H9 (cell line): ENCODE measurements at regions not wholly inside any gene's neighbourhood (a gene's known extent, or its start where the extent isn't known, plus 50 kb on each side); places are given as distances from the start of the nearest gene placed in this dataset.

ENCODE experiments used
- DNase-seq: peaks from one replicate; pipeline ENCODE4 v3.0.0-alpha.2; 2017
- H2AFZ ChIP-seq: one replicate; pipeline ENCODE4 v1.6.1; 2013; ENCODE audit warnings: mild to moderate bottlenecking, low read length, control low read depth, moderate library complexity
- H2AK5ac ChIP-seq: 2 replicates; pipeline ENCODE4 v1.6.1; 2013; ENCODE audit warnings: low read length, control low read depth, mixed read lengths; ENCODE audit not compliant: insufficient read length
- H2BK120ac ChIP-seq: one replicate; pipeline ENCODE4 v1.6.1; 2013; ENCODE audit warnings: low read depth, mild to moderate bottlenecking, low read length, control low read depth, inconsistent platforms; ENCODE audit not compliant: poor library complexity, severe bottlenecking
- H2BK12ac ChIP-seq: 2 replicates; pipeline ENCODE4 v1.6.1; 2013; ENCODE audit warnings: low read length, control low read depth, mixed read lengths, low read depth; ENCODE audit not compliant: insufficient read length
- H2BK15ac ChIP-seq: 2 replicates; pipeline ENCODE4 v1.6.1; 2013; ENCODE audit warnings: low read depth, low read length, control low read depth
- H2BK20ac ChIP-seq: one replicate; pipeline ENCODE4 v1.6.1; 2013; ENCODE audit warnings: low read depth, mild to moderate bottlenecking, low read length, control low read depth, inconsistent platforms; ENCODE audit not compliant: poor library complexity, severe bottlenecking
- H2BK5ac ChIP-seq: 2 replicates; pipeline ENCODE4 v1.6.1; 2013; ENCODE audit warnings: low read length, control low read depth, mixed read lengths; ENCODE audit not compliant: insufficient read length
- H3K14ac ChIP-seq: 2 replicates; pipeline ENCODE4 v1.6.1; 2013; ENCODE audit warnings: low read length, control low read depth; ENCODE audit not compliant: insufficient read depth
- H3K18ac ChIP-seq: 2 replicates; pipeline ENCODE4 v1.6.1; 2013; ENCODE audit warnings: low read depth, mild to moderate bottlenecking, mixed read lengths, low read length, control low read depth; ENCODE audit not compliant: insufficient read length
- H3K23ac ChIP-seq: 2 replicates; pipeline ENCODE4 v1.6.1; 2013; ENCODE audit warnings: low read length, control low read depth, mixed read lengths, low read depth; ENCODE audit not compliant: insufficient read length
- H3K23me2 ChIP-seq: 2 replicates; pipeline ENCODE4 v1.6.1; 2013; ENCODE audit warnings: low read depth, mild to moderate bottlenecking, mixed read lengths, low read length, control low read depth; ENCODE audit not compliant: insufficient read length, poor library complexity, severe bottlenecking
- H3K27ac ChIP-seq: 2 replicates; pipeline ENCODE4 v1.5.1; 2013; ENCODE audit warnings: low read length, control low read depth, mixed read lengths, low read depth; ENCODE audit not compliant: insufficient read length
- H3K27me3 ChIP-seq: 2 replicates; pipeline ENCODE4 v1.6.1; 2013; ENCODE audit warnings: low read length, control low read depth, inconsistent platforms; ENCODE audit not compliant: insufficient read depth
- H3K4ac ChIP-seq: 2 replicates; pipeline ENCODE4 v1.6.1; 2013; ENCODE audit warnings: low read depth, mild to moderate bottlenecking, control low read depth, inconsistent platforms, low read length, moderate library complexity
- H3K4me1 ChIP-seq: 2 replicates; pipeline ENCODE4 v1.6.1; 2013; ENCODE audit warnings: low read length, control low read depth, inconsistent platforms; ENCODE audit not compliant: insufficient read depth
- H3K4me2 ChIP-seq: 2 replicates; pipeline ENCODE4 v1.6.1; 2013; ENCODE audit warnings: low read length, control low read depth, mixed read lengths; ENCODE audit not compliant: insufficient read length, insufficient read depth
- H3K56ac ChIP-seq: 2 replicates; pipeline ENCODE4 v1.6.1; 2013; ENCODE audit warnings: low read depth, mild to moderate bottlenecking, mixed read lengths, low read length, control low read depth; ENCODE audit not compliant: insufficient read length
- H3K79me1 ChIP-seq: 2 replicates; pipeline ENCODE4 v1.6.1; 2013; ENCODE audit warnings: low read depth, mild to moderate bottlenecking, moderate library complexity, low read length, control low read depth, inconsistent platforms; ENCODE audit not compliant: insufficient read depth, poor library complexity, severe bottlenecking
- H3K79me2 ChIP-seq: 2 replicates; pipeline ENCODE4 v1.6.1; 2013; ENCODE audit warnings: low read length, control low read depth, inconsistent platforms; ENCODE audit not compliant: insufficient read depth
- H3K9ac ChIP-seq: 2 replicates; pipeline ENCODE4 v1.6.1; 2013; ENCODE audit warnings: low read length, control low read depth, mixed read lengths; ENCODE audit not compliant: insufficient read length; ENCODE audit errors: extremely low read depth
- H3K9me3 ChIP-seq: one replicate; pipeline ENCODE4 v1.6.1; 2013; ENCODE audit warnings: low read depth, low read length, inconsistent platforms; ENCODE audit not compliant: control insufficient read depth
- H3T11ph ChIP-seq: one replicate; pipeline ENCODE4 v1.6.1; 2013; ENCODE audit warnings: mild to moderate bottlenecking, low read length, control low read depth, inconsistent platforms
- H4K20me1 ChIP-seq: one replicate; pipeline ENCODE4 v1.6.1; 2013; ENCODE audit not compliant: control insufficient read depth, insufficient read length, insufficient read depth
- H4K5ac ChIP-seq: 2 replicates; pipeline ENCODE4 v1.6.1; 2013; ENCODE audit warnings: low read depth, mild to moderate bottlenecking, mixed read lengths, low read length, control low read depth; ENCODE audit not compliant: insufficient read length
- H4K8ac ChIP-seq: replicated peaks from 2 replicates; pipeline ENCODE4 v1.6.1; 2013; ENCODE audit warnings: low read length, control low read depth, mixed read lengths, low read depth; ENCODE audit not compliant: insufficient read length
- H4K91ac ChIP-seq: 2 replicates; pipeline ENCODE4 v1.6.1; 2013; ENCODE audit warnings: low read depth, mild to moderate bottlenecking, moderate library complexity, mixed read lengths, low read length, control low read depth; ENCODE audit not compliant: insufficient read length
- H3K27ac Mint-ChIP-seq, 3 experiments: 2 replicates in 2 of 3; 3 replicates in 1 of 3; pipeline ENCODE4 v1.8.0; 2020 to 2021; ENCODE audit warnings: mixed read lengths in 3 of 3, mild to moderate bottlenecking in 1 of 3, moderate library complexity in 1 of 3
- H3K27me3 Mint-ChIP-seq: 2 replicates; pipeline ENCODE4 v1.8.0; 2021; ENCODE audit warnings: low read depth, mild to moderate bottlenecking, moderate library complexity, mixed read lengths
- H3K36me3 Mint-ChIP-seq, 3 experiments: 2 replicates in 2 of 3; 3 replicates in 1 of 3; pipeline ENCODE4 v1.8.0; 2020 to 2021; ENCODE audit warnings: low read depth in 3 of 3, mixed read lengths in 3 of 3; ENCODE audit not compliant: insufficient read depth in 1 of 3
- H3K4me1 Mint-ChIP-seq, 2 experiments: 2 replicates each; pipeline ENCODE4 v1.8.0; 2020; ENCODE audit warnings: mixed read lengths in 2 of 2
- H3K4me3 Mint-ChIP-seq, 2 experiments: 2 replicates in 1 of 2; 3 replicates in 1 of 2; pipeline ENCODE4 v1.8.0; 2020 to 2021; ENCODE audit warnings: mild to moderate bottlenecking in 2 of 2, mixed read lengths in 2 of 2, moderate library complexity in 1 of 2
- H3K9me3 Mint-ChIP-seq, 2 experiments: 2 replicates in 1 of 2; 3 replicates in 1 of 2; pipeline ENCODE4 v1.8.0; 2020; ENCODE audit warnings: mild to moderate bottlenecking in 2 of 2, mixed read lengths in 2 of 2, moderate library complexity in 1 of 2
- WGBS: extraction: QIAGEN DNeasy Blood & Tissue Kit; methylation state at CpG from one replicate; pipeline ENCODE4 v1.1.7; 2013; ENCODE audit warnings: missing lambda C conversion rate, low lambda C conversion rate, mixed read lengths; ENCODE audit not compliant: insufficient read length; ENCODE audit errors: extremely low coverage; 5-methylcytosine and 5-hydroxymethylcytosine counted together
- TF ChIP-seq, protein P1 (sequence below): fragments of 200-600 bp; sonication (generic); conservative IDR thresholded peaks from 3 replicates; pipeline ENCODE4 v1.8.0; 2021; ENCODE audit warnings: antibody characterized with exemption, mild to moderate bottlenecking

DNA sequence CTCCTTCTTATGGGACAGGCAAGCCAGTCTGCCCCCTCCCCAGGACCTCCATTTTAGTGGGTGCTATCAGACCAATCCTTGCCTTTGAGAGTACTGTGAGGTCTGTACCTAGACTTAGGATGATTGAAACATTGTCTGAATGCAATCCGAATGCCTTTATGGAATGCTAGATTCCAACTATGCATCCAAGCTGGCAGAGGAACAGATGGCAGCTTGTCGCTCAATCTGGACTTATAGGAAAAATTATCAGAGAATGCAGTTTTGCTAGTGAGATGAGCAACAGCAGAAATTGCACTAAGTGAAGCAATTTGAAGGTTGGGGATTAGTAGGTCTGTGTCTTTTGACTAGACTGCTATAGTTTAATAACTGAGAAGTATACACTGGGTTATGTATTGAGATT is 109.1 kb downstream of the DYRK2 start:
- no peak overlapping the region for H3K56ac ChIP-seq
- H3K27me3 Mint-ChIP-seq, result no peaks in the 10 kb centered on the region
- no peak overlapping the region for H2BK20ac ChIP-seq
- H3K23me2 ChIP-seq, result no peaks in the 10 kb centered on the region
- H3K4me1 ChIP-seq, result no peaks in the 10 kb centered on the region
- H3T11ph ChIP-seq, result no peak overlapping the region
- no peak overlapping the region for H4K91ac ChIP-seq
- H3K9ac ChIP-seq, result no peak overlapping the region
- H2AK5ac ChIP-seq, result no peak overlapping the region
- no peaks in the 10 kb centered on the region for H3K79me1 ChIP-seq
- no CpG with 5 or more reads among the region's 2 CpGs for WGBS
- no peak overlapping the region for H3K4ac ChIP-seq
- no peaks in the 10 kb centered on the region; the same call in 1 of the 2 replicates for H3K79me2 ChIP-seq
- H4K5ac ChIP-seq, result no peak overlapping the region
- H2BK5ac ChIP-seq, result no peak overlapping the region
- H3K36me3 Mint-ChIP-seq, result no peaks in the 10 kb centered on the region
- H3K9me3 Mint-ChIP-seq, result no peaks in the 10 kb centered on the region; a peak in 3 of 5 replicates
- no peak overlapping the region for H3K4me2 ChIP-seq
- H3K27ac Mint-ChIP-seq, result no peak overlapping the region
- no peaks in the 10 kb centered on the region for H4K20me1 ChIP-seq
- no peak overlapping the region for H4K8ac ChIP-seq
- H3K4me1 Mint-ChIP-seq, result peaks cover 19 to 21% of the 10 kb centered on the region in 2 experiments
- no peak overlapping the region for H2AFZ ChIP-seq
- no peak for DNase-seq
- H2BK15ac ChIP-seq, result no peak overlapping the region
- no peak overlapping the region for H3K18ac ChIP-seq
- no peak overlapping the region for H3K14ac ChIP-seq
- no peak overlapping the region for H3K23ac ChIP-seq
- no peak overlapping the region for H3K27ac ChIP-seq
- no peak overlapping the region for H2BK12ac ChIP-seq
- TF ChIP-seq, protein P1, sequence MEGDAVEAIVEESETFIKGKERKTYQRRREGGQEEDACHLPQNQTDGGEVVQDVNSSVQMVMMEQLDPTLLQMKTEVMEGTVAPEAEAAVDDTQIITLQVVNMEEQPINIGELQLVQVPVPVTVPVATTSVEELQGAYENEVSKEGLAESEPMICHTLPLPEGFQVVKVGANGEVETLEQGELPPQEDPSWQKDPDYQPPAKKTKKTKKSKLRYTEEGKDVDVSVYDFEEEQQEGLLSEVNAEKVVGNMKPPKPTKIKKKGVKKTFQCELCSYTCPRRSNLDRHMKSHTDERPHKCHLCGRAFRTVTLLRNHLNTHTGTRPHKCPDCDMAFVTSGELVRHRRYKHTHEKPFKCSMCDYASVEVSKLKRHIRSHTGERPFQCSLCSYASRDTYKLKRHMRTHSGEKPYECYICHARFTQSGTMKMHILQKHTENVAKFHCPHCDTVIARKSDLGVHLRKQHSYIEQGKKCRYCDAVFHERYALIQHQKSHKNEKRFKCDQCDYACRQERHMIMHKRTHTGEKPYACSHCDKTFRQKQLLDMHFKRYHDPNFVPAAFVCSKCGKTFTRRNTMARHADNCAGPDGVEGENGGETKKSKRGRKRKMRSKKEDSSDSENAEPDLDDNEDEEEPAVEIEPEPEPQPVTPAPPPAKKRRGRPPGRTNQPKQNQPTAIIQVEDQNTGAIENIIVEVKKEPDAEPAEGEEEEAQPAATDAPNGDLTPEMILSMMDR, result no peak
- H3K4me3 Mint-ChIP-seq, result no peak overlapping the region
- no peaks in the 10 kb centered on the region for H3K9me3 ChIP-seq
- no peak overlapping the region for H2BK120ac ChIP-seq
- no peaks in the 10 kb centered on the region for H3K27me3 ChIP-seq
